GM18519 (cell line): ENCODE measurements at regions not wholly inside any gene's neighbourhood (a gene's known extent, or its start where the extent isn't known, plus 50 kb on each side); places are given as distances from the start of the nearest gene placed in this dataset.

Source experiments
- ATAC-seq: cut with Tn5 transposase; IDR thresholded peaks from one replicate; pipeline ENCODE4 v1.9.1; 2021; ENCODE audit warnings: mild to moderate bottlenecking, moderate library complexity; ENCODE audit not compliant: unreplicated experiment, low FRiP score

- ATAC-seq: no peak
Measured at GRCh38 chr6:54706844-54707605, 139.5 kb upstream of the FAM83B start.

GRCh38 chr6:54710456-54710855, 136.1 kb upstream of the FAM83B start:
- no peak for ATAC-seq

DNA sequence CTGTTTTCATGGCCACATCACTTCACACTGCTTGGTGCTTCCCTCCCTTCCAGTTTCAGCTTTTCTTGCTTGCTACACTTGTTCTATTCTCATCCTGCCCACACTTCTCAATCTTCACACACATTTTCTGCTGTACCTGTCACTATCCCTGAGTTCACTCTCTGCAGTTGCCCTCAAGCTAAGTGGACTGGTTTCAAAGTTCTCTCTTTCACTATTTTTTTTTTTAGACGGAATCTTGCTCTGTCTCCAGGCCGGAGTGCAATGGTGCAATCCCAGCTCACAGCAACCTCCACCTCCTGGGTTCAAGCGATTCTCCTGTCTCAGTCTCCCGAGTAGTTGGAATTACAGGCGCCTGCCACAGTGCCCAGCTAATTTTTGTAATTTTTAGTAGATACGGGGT, 130.6 kb upstream of the FAM83B start:
- no peak for ATAC-seq

DNA sequence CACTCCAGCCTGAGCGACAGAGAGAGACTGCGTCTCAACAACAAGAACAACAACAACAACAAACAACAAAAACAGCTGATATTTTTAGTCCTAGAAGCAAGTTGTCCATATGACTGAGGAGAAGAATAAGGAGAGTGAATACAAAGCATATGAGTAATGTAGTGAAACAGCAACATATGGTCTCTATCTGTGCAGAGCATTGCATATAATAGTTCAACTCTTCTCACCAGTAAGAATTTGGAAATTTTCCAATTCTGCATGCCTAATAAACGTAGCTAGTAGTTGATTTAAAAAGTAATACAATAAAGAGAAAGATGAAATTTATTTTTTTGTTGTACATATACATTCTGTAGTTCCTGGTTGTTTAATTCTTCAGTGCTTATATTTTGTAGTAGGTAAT, 129.7 kb upstream of the FAM83B start:
- no peak for ATAC-seq

GRCh38 chr6:54717849-54718455, 128.6 kb upstream of the FAM83B start:
- peak; percentile 92 for ATAC-seq

- ATAC-seq: no peak
Measured at GRCh38 chr6:54718541-54719023, 128.0 kb upstream of the FAM83B start.

DNA sequence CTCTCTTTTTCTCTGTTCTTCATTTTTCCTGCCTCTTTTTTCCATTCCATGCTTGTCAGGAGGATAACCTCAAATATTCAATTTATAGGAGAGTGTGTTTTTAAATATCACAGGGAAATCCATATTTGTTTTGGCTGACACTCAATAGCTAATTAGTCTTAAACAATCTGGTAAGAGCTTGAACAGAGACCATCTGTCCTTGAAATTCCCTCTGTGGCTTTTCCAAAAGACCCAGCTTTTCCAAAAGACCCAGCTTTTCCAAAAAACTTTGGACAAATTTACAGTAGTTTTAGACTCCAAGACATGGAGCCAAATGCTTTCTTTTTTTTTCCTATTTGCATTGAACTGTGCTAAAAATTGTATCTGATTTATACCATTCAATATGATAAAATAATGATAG, 127.4 kb upstream of the FAM83B start:
- ATAC-seq: no peak

DNA sequence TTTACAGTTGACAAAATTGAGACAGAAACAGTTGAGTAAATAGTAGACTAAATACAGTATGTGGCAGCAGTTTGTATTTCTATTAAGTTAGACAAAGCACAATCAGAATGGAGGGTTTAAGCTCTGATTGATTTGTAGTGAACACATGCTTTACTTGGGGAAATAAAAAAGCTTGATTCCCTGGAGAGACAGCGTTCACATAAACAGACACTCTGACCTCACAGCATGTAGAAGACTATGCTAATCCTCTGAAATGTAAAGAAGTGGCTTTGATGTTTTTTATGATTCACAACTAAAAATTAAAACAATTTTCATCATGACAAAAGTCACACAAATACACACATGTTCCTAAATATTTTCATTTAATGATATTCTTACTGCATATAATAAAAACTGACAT, 126.9 kb upstream of the FAM83B start:
- ATAC-seq: no peak

GRCh38 chr6:54722328-54722727, 124.2 kb upstream of the FAM83B start:
- ATAC-seq: no peak

- ATAC-seq: no peak
Measured at GRCh38 chr6:54729716-54730115, 116.9 kb upstream of the FAM83B start.

GRCh38 chr6:54730767-54731630, 115.6 kb upstream of the FAM83B start:
- no peak for ATAC-seq

GRCh38 chr6:54737247-54737646, 109.3 kb upstream of the FAM83B start:
- ATAC-seq: peak; percentile 56

GRCh38 chr6:54747955-54748354, 98.6 kb upstream of the FAM83B start:
- ATAC-seq: no peak

DNA sequence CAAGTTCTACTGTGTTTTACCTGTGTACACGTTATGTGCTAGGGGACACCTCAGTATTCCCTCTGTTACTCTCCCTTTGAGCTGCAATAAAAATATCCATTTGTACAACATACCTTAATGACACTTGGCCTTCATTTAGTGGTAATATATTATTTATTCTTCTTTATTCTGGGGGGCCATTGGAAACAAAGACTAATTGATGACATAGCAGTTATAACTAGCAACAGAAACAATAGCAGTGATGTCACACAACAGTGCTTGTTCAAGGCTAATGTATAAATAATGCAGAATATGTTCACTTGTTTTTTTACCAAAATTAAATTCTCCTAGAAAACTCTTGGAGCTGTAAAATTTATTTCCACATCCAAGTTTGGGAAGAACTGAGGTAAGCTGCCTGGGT, 92.2 kb upstream of the FAM83B start:
- no peak for ATAC-seq

DNA sequence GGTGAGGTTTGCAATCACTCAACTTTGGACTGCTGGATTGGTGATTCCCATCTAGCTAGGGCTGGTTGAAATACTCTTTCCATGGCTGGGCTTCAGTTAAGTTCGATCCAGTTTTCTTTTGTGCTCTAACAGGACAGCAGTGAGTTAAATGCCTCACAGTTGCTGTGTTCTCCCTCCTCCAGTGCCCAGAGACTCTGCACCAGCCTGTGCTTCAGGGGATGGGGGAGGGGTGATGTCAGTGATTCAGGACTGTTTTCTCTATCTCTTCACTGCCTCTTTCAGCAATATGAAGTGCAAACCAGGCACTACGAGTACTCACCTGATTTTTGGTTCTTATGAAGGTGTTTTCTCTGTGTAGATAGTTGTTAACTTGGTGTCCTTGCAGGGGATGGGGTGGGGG, 88.2 kb upstream of the FAM83B start:
- ATAC-seq: no peak

DNA sequence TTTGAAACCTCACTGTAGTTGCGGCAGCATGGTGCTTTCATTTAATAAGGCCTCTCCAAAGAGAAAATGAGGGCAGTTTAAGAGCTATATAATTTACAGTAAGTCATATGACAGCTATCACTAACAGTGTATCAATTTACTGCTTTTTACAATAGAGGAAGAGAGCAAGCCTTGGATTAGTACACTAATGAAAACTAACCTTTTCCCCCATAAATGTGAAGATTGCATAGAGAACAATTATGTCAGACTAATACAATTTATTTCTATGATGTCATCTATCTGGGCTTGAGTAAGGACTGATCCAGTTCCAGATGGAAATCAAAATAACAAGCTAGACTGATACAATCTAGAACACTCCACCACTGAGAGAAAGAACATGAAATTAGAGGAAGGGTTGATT, 78.1 kb upstream of the FAM83B start:
- ATAC-seq: no peak

DNA sequence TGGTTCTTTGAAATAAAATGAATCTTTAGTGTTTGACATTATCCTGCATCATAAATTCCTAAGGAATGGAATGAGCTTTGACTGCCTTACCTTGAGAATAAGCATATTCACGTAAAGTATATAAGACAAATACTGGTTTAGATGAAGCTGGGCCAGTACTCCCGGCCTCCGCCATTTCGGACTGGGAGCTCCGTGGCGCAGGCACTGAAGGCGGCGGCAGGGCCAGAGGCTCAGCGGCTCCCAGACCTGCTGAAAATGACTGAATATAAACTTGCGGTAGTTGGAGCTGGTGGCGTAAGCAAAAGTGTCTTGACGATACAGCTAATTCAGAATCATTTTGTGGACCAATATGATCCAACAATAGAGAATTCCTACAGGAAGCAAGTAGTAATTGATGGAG, 76.2 kb upstream of the FAM83B start:
- no peak for ATAC-seq

DNA sequence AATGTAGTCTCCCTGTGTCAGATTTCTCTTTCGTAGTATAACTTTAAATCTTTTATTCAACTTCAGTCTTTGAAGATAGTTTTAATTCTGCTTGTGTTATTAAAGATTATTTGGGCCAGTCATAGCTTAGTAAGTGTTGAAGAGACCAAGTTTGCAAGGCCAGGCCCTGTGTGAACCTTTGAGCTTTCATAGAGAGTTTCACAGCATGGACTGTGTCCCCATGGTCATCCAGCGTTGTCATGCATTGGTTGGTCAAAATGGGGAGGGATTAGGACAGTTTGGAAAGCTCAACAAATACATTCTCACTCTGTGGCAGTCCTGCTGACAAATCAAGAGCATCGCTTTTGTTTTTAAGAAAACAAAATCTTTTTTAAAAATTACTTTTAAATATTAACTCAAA, 74.6 kb upstream of the FAM83B start:
- no peak for ATAC-seq

- ATAC-seq: no peak
Measured at GRCh38 chr6:54772610-54773009, 74.0 kb upstream of the FAM83B start.

GRCh38 chr6:54775576-54775975, 71.0 kb upstream of the FAM83B start:
- no peak for ATAC-seq

DNA sequence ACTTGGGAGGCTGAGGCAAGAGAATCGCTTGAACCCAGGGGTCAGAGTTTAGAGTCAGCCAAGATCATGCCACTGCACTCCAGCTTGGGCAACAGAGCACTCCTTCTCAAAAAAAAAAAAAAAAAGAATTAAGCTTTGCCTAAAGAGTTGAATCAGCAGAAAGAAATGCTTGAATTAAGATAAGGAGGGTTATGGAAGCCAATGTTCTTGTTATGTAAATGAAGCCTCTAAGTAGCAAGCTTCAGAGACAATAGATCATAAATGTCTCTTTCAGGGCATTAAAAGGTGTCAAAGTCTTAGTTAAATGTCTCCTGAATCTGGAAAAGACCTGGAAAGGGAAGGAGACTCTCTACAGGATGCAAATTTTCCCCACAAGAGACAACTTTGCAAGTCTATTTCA, 69.7 kb upstream of the FAM83B start:
- no peak for ATAC-seq
